OCI-LY3 (cell line): ENCODE measurements at regions not wholly inside any gene's neighbourhood (a gene's known extent, or its start where the extent isn't known, plus 50 kb on each side); places are given as distances from the start of the nearest gene placed in this dataset.

Source experiments
- H2AFZ ChIP-seq: fragments of 200-600, 300-600 bp; shearing (Covaris generic); 2 replicates; pipeline ENCODE4 v1.6.0; 2014; ENCODE audit warnings: antibody characterized with exemption, low read depth, low read length
- H3K27ac ChIP-seq: fragments of 200-600, 300-600 bp; sonication (generic); 2 replicates; pipeline ENCODE4 v1.5.1; 2014; ENCODE audit warnings: mild to moderate bottlenecking, low read length, moderate library complexity, mixed read lengths
- H3K27me3 ChIP-seq: fragments of 200-600, 300-600 bp; sonication (generic); 2 replicates; pipeline ENCODE4 v1.6.1; 2014; ENCODE audit warnings: low read depth, low read length, mixed read lengths
- H3K36me3 ChIP-seq: fragments of 200-600, 300-600 bp; sonication (generic); replicated peaks from 2 replicates; pipeline ENCODE3; 2014; ENCODE audit warnings: low read depth, low read length, mixed read lengths
- H3K4me1 ChIP-seq: fragments of 300-600, 200-600 bp; sonication (generic); 2 replicates; pipeline ENCODE4 v1.6.1; 2014; ENCODE audit warnings: low read length, mixed read lengths
- H3K4me2 ChIP-seq: fragments of 200-600, 300-600 bp; sonication (generic); 2 replicates; pipeline ENCODE4 v1.6.1; 2014; ENCODE audit warnings: low read length, mixed read lengths
- H3K4me3 ChIP-seq: fragments of 300-600, 200-600 bp; sonication (generic); 2 replicates; pipeline ENCODE4 v1.5.1; 2014; ENCODE audit warnings: antibody characterized with exemption, mild to moderate bottlenecking, low read length, moderate library complexity
- H3K79me2 ChIP-seq: fragments of 300-600, 200-600 bp; shearing (Covaris generic); 2 replicates; pipeline ENCODE4 v1.6.1; 2014; ENCODE audit warnings: mild to moderate bottlenecking, low read length, mixed read lengths
- H3K9ac ChIP-seq: fragments of 300-600, 200-600 bp; shearing (Covaris generic); 2 replicates; pipeline ENCODE4 v1.6.0; 2014; ENCODE audit warnings: mild to moderate bottlenecking, low read length, moderate library complexity
- H3K9me3 ChIP-seq: fragments of 200-600, 300-600 bp; shearing (Covaris generic); 2 replicates; pipeline ENCODE4 v1.6.1; 2014; ENCODE audit warnings: low read length, mixed read lengths; ENCODE audit not compliant: insufficient read depth
- H4K20me1 ChIP-seq: fragments of 200-600, 300-600 bp; sonication (generic); 2 replicates; pipeline ENCODE4 v1.6.1; 2016; ENCODE audit warnings: low read length, mixed read lengths; ENCODE audit not compliant: insufficient read depth
- EZH2phosphoT487 ChIP-seq: fragments of 200-600 bp; shearing (Covaris generic); IDR thresholded peaks from 2 replicates; pipeline ENCODE4 v1.6.1; 2018; ENCODE audit warnings: antibody characterized with exemption, mixed run types, low read depth
- TF ChIP-seq, protein P1 (sequence below): fragments of 200-600, 300-600 bp; sonication (generic); IDR thresholded peaks from 2 replicates; pipeline ENCODE4 v1.5.1; 2014; ENCODE audit warnings: antibody characterized with exemption, low read length, low read depth

DNA sequence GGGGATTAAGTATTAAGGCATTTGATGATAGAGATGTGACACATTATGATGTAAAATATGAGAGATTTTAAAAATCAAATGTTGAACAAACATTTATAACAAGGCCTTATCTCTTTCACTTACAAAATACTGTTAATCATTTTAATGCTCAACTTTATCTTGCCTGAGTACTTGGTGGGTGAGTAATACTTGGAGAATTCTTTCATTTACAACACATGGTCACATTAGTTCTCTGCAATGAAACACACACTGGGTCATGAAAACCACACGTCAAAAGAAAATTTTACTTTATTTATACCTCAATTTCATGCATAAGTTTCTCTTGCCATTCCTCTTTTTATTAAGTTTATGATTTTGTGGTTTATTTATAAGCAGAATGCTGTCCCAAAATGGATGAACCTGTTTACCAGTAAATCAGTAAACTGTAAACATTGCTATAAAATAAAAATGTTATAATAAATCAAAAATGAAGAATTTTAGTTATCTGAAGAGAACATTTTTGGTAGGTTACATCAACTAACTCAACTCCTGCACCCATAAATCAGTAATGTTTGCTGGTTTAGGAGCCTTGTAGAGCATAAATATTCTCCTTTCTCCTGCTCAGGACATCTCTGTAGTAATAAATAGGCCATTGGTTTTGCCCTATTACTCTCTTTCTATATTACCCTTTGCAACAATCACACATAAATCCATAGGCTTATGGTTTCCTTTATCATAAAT, 233.5 kb upstream of the NLGN4Y start:
- no peaks in the 10 kb centered on the region for H3K36me3 ChIP-seq
- H3K4me1 ChIP-seq = no peaks in the 10 kb centered on the region
- H3K27ac ChIP-seq = no peak overlapping the region
- no peak overlapping the region for H3K9ac ChIP-seq
- no peaks in the 10 kb centered on the region for H3K9me3 ChIP-seq
- no peak overlapping the region for H3K4me3 ChIP-seq
- H3K79me2 ChIP-seq = no peaks in the 10 kb centered on the region
- TF ChIP-seq, protein P1, sequence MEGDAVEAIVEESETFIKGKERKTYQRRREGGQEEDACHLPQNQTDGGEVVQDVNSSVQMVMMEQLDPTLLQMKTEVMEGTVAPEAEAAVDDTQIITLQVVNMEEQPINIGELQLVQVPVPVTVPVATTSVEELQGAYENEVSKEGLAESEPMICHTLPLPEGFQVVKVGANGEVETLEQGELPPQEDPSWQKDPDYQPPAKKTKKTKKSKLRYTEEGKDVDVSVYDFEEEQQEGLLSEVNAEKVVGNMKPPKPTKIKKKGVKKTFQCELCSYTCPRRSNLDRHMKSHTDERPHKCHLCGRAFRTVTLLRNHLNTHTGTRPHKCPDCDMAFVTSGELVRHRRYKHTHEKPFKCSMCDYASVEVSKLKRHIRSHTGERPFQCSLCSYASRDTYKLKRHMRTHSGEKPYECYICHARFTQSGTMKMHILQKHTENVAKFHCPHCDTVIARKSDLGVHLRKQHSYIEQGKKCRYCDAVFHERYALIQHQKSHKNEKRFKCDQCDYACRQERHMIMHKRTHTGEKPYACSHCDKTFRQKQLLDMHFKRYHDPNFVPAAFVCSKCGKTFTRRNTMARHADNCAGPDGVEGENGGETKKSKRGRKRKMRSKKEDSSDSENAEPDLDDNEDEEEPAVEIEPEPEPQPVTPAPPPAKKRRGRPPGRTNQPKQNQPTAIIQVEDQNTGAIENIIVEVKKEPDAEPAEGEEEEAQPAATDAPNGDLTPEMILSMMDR = no peak
- TF ChIP-seq EZH2phosphoT487 = no peak
- no peak overlapping the region for H2AFZ ChIP-seq
- no peaks in the 10 kb centered on the region for H3K27me3 ChIP-seq
- H3K4me2 ChIP-seq = no peak overlapping the region
- no peaks in the 10 kb centered on the region for H4K20me1 ChIP-seq

DNA sequence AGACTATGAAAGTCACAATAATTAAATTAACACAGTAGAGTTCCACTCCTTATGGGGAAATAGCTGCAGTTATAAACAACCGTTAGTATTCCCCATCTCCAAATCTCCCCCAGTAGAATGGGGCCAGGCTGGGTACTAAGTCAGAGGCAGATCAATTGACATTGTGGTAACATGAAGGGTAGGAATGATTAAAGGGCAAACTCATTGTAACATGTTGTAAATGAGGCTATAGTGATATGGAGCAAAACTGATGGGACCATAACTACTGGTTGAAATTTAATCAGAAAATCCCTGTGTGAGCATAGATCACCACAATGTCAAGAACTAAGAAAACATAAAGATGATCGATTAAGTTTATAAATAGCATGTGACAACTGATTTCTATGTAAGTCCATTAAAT, 231.9 kb upstream of the NLGN4Y start:
- Histone ChIP-seq H3K4me3 (no peak overlapping the region), H3K4me1 (no peaks in the 10 kb centered on the region), H3K4me2 (no peak overlapping the region), H3K36me3 (no peaks in the 10 kb centered on the region), H3K79me2 (no peaks in the 10 kb centered on the region), H3K9ac (no peak overlapping the region), H3K9me3 (no peaks in the 10 kb centered on the region), H3K27ac (no peak overlapping the region), H2AFZ (no peak overlapping the region), H3K27me3 (no peaks in the 10 kb centered on the region), H4K20me1 (no peaks in the 10 kb centered on the region)
- TF ChIP-seq, protein P1 = no peak
- no peak for TF ChIP-seq EZH2phosphoT487

DNA sequence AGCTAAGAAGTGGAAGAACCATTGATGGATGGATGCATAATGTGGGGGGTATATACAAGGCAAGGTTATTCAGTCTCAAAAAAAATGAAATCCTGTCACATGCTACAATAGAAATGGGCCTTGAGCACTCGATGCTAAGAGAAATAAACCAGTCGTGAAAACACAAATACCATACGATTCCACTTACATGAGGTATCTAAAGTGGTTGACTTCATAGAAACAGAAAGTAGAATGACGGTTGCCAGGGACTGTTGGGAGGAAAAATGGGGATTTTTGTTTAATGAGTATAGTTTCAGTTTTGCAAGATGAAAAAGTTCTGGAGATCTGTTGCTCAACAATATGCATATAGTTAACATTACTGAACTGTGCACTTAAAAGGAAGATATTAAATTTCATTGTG, 223.6 kb upstream of the NLGN4Y start:
- TF ChIP-seq, protein P1 = no peak
- no peak for TF ChIP-seq EZH2phosphoT487
- H3K79me2 ChIP-seq = no peaks in the 10 kb centered on the region

DNA sequence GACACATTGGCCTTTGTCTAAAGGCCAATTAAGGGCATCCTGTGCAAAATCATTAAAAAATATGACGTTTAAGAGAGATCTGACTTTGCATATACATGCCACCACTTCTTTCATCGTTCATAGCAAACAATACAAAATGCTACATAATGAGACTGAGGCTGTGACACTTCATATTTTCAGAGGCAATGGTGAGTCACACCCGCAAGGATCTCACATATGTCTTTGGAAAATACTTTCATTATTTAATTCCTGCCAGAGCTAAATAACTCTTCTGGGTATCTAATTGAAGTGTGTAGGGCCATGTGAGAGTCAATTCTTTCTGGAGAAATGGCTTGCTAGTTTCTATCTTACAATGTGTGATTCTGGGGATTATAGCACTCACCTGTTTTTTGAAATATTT, 222.8 kb upstream of the NLGN4Y start:
- H3K9me3 ChIP-seq = no peaks in the 10 kb centered on the region
- H3K4me1 ChIP-seq = peaks cover 7% of the 10 kb centered on the region; the same call in 1 of the 2 replicates
- no peak overlapping the region for H3K4me3 ChIP-seq
- no peak overlapping the region for H2AFZ ChIP-seq
- H3K79me2 ChIP-seq = no peaks in the 10 kb centered on the region
- H3K4me2 ChIP-seq = no peak overlapping the region
- no peaks in the 10 kb centered on the region for H3K36me3 ChIP-seq
- H3K27ac ChIP-seq = no peak overlapping the region
- H3K27me3 ChIP-seq = no peaks in the 10 kb centered on the region
- TF ChIP-seq, protein P1 = no peak
- no peak for TF ChIP-seq EZH2phosphoT487
- no peak overlapping the region for H3K9ac ChIP-seq
- no peaks in the 10 kb centered on the region for H4K20me1 ChIP-seq

More for the DNA sequence above, 223.6 kb upstream of the NLGN4Y start:
- Histone ChIP-seq H3K27ac (no peak overlapping the region), H3K4me2 (no peak overlapping the region), H4K20me1 (no peaks in the 10 kb centered on the region), H3K9ac (no peak overlapping the region), H3K4me1 (peaks cover 7% of the 10 kb centered on the region; the same call in 1 of the 2 replicates), H3K36me3 (no peaks in the 10 kb centered on the region), H3K27me3 (no peaks in the 10 kb centered on the region), H3K9me3 (no peaks in the 10 kb centered on the region), H3K4me3 (no peak overlapping the region), H2AFZ (no peak overlapping the region)
